CD4-positive, alpha-beta T cell treated with Interleukin-6 for 4 hours (primary cell): ENCODE measurements at regions not wholly inside any gene's neighbourhood (a gene's known extent, or its start where the extent isn't known, plus 50 kb on each side); places are given as distances from the start of the nearest gene placed in this dataset.
"Not testable (repeated sequence)": the region's sequence is repeated elsewhere in the genome, so short reads cannot be mapped to it uniquely, and the experiment has no call there.

Source experiments
- DNase-seq: peaks from one replicate; pipeline ENCODE4 v3.0.0-alpha.2; 2020; ENCODE audit warnings: mixed read lengths

DNA sequence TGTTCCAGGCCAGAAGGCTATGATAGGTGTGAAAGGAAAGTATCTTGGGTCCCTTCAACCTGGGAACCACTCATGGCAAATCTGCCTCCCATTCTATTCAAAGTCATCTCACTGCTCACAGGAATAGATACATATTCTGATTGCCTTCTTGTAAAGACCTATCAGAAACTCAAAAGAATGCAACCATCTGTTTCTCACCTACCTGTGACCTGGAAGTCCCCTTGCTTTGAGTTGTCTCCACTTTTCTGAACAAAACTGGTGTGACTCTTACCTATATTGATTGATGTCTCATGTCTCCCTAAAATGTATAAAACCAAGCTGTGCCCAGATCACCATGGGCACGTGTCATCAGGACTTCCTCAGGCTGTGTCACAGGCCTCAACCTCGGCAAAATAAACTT lies 1149.3 kb downstream of the NSUN3 start:
- DNase-seq: no peak

DNA sequence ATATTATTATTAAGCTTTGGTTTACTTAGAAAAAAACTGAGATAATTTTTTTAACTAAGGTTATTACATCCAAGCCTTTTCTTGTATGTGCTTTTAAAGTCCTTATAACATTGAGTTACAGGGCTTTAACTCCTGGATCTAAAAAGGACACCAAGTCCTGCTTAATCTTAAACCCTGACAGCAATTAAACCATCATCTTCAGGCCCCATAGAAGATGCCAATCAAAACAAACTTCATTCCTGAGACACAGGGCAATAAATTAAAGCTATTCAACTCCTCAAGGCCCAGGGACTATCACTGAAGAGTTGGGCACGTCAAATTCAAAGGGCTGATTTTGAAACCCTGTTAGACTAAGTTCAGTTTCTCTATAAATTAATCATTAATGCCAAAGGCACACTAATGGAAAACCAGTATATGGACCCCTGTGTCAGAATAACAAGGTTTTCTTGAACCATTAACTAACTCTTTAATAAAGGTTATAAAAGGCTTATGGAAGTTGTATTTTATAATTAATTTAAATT lies 1152.6 kb downstream of the NSUN3 start:
- no peak for DNase-seq

DNA sequence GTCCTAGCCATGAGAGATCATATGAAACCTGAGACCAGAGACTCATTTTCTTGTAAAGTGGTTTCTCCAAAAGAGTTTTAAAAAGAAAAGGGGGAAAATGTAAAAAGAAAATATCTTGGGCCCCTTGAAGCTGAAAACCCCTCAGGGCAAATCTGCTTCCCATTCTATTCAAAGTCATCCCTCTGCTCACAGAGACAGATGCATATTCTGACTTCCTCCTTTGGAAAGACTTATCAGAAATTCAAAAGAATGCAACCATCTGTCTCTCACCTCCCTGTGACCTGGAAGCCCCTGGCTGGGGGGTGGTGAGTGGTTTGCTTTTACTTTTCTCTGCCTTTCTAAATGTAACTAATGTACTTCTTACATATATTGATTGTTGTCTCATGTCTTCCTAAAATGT lies 1154.8 kb downstream of the NSUN3 start:
- no peak for DNase-seq

DNA sequence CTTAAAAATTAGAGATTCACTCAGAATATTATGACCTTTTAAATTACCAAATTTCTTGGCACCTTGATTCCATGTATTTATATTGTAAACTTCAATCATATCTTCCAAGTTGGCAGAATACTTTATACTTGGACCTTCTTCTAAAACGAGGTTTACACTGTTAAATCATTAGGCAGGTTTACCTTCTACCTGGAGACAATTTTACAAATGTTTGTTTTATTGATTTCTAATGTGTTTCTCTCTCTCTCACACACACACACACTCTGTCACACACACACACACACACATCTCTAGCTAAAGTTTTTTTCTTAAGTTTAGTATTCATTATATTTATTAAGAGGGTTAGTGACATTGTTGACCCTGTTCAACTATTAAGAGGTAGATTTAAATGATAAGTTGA lies 1155.6 kb downstream of the NSUN3 start:
- DNase-seq: no peak

DNA sequence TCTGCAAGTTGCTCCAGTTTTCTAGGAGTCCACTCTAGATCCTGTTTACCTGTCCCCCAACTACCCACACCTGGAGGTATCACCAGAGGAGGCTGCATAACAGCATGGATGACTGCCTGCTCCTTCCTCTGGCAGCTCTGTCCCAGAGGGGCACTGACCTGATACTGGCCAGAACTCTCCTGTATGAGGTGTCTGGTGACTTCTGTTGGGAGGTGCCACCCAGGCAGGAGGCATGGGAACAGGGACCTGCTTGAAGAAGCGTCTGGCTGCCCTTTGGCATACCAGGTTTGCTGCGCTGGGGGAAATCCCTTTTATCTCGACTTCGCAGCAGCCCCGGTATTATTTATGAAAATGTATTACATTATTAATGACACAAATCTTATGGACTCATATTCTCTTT lies 1163.6 kb downstream of the NSUN3 start:
- DNase-seq: no peak

DNA sequence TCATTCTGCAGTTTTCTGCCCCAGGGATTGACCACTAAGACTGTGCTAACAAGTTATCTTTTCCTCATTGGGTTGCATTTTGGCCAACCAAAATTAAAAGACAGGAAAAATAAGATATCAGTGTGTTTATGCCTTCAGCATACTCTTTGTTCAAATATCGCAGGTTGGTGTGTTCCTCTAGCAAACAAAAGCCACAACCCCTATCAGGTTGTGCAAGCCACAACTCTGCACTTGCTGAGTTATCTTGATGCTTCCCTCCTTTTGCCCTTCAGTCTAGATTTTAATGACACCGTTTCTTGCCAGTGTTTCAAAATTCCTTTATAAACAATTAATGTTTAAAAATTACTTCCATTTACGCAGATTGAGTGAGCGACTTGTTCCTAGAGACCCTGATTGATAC lies 1164.2 kb downstream of the NSUN3 start:
- no peak for DNase-seq

DNA sequence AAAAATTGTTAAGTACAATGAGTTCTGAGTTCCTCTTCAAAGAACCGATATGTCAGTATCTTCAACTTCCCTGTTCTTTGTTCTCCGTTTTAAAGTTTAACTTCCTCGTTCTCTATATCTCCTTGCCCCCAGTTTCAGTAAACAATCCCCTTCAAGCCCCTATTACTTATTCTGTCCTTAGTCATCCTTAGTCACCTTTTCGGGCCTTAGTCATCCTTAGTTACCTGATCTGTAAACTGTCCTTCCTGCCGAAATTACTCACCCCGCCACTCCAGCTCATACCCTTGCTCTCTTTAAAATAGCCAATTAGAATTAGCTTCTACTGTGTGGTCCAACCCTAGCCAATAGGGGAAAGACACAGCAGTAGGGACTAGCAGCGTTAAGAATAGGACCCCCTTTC lies 1165.6 kb downstream of the NSUN3 start:
- DNase-seq: no peak

DNA sequence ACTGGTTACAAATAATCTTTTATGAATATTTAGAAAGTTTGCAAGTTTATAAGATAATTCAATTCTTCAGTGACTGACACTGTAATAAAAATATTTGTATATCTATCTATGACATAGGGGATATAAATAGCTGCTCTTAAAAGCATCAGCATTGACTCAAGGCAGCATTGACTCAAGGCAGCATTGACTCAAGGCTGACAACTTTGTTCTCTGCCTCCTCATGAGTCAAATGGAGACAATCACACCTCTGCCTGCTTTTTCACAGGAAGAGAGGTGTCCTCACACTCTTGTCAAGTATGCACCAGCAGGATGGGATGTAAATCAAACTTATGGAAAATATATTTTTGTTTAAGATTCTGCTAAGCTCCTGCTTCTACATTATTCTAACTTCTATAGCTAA lies 1173.1 kb downstream of the NSUN3 start:
- no peak for DNase-seq

DNA sequence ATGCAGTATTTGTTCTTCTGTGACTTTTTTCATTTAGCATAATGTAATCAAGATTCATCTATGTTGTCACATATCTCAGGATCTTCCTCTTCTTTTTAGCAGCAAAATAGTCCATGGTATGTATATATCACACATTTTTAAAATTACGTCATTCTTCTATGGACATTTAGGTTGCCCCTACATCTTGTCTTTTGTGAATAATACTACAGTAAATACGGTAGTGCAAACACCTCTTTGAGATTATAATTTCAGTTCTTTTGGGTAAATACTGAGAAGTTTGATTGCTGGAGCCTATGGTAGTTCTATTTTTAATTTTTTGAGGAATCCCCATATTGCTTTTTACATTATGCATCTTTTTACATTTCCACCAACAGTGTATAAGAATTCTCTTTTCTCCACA lies 1174.9 kb downstream of the NSUN3 start:
- DNase-seq: no peak

DNA sequence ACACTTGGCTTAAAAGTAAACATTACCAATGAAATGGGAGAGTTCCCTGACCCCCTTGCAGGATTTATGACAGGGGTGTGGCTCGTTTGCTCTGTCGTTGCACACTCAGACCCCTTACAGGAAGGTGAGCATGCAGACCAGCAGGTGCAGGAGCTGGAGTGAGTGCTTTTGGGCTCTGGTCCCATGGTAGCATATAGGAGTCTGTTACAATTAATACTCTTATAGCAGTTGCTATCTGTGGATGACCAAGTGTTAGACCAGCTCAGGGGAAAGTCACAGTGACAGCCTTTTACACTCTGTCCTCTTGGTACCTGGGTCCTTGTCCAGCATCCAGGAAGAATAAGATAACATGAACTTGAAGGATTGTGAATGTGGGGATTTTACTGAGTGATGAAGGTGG lies 1177.5 kb downstream of the NSUN3 start:
- DNase-seq: no peak

DNA sequence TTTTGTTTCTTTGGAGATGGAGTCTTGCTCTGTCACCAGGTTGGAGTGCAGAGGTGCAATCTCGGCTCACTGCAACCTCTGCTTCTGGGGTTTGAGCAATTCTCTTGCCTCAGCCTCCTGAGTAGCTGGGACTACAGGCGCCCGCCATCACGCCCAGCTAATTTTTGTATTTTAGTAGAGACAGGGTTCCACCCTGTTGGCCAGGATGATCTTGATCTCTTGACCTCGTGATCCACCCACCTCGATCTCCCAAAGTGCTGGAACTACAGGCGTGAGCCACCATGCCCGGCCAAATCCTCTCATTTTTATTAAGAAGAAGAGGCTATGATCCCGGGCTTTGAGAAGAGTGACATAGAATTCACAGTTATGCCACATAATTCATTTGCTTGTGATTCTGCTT lies 1178.4 kb downstream of the NSUN3 start:
- DNase-seq: not testable (repeated sequence)

DNA sequence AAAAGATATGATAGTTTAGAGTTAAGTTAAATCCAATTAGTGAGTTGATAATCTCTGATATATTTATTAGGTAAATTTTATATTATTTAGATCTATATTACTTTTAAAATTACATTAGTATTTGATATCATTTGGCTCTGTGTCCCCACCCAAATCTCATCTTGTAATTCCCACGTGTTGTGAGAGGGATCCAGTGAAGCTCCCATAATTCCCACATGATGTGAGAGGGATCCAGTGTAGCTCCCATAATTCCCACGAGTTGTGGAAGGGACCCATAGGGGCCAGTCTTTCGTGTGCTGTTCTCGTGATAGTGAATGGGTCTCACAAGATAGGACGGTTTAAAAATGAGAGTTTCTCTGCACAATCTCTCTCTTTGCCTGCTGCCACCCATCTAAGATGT lies 1183.6 kb downstream of the NSUN3 start:
- DNase-seq: no peak

DNA sequence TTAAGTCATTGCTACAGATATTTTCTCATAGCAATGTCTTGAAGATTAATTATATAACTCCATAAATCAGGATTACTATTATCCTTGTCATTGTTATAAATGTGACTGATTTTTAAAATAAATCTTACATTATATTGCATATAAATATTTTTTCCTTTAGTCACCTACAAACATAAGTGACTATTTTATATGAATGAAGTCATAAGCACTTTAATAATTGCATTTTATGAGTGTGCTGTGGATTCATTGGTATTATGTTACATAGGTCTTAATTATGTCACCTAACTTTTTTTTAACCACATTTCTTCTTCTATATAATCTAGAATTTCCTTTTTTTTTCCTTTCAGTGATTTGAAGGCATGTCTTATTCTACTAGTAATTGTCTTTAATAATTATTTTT lies 1191.2 kb downstream of the NSUN3 start:
- no peak for DNase-seq

DNA sequence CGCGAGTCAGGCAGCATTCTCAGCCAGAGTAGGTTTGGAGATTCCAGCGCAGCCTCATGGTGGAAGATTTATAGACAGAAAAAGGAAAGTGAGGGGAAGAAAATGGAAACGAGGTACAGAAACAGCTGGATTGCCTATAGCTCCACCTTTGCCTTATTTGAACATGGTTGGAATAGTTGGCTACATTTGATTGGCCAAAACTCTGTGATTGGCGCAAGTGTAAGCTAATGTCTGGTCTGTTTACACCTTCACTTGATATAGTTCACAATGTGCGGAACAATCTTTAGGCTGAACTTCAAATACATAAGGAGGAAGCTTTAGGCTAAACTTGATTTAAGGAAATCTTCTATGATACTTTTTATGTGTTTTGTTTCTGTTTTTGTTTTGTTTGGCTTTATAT lies 1191.9 kb downstream of the NSUN3 start:
- no peak for DNase-seq

DNA sequence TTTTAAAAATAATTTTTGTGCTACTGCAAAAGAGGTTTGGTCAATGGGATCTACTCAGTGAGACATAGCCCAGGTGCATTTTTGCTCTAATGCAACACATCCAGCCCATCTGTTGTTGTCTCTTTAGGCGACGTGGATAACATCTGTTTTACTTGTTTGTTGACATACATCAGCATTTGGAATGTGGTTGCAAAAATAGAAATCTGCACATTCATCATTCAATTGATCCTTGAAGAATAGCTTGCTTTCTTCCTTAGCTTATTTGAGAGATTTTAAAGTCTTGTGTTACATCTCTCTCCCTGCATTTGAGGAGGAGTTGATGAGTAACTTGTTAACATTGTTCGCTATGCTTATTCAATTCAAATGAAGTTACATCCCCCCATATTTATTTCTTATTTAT lies 1202.3 kb downstream of the NSUN3 start:
- no peak for DNase-seq

DNA sequence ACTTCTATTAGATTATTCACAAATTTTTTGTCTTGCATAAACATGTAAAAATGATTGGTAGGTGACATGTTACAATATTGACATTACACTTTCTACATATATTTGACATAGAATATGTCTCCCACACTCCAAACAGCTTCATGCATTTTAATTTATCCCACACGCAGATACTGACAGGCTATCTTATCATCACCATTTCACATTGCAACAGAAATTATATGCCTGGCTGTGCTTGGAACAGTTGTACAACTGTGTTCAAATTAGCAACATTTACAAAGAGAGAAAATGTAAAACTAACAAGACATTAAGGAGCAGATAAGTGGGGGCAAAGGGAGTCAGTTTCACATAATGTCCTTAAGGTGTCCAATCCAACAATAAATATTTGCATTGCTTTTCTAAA lies 1208.5 kb downstream of the NSUN3 start:
- DNase-seq: no peak

DNA sequence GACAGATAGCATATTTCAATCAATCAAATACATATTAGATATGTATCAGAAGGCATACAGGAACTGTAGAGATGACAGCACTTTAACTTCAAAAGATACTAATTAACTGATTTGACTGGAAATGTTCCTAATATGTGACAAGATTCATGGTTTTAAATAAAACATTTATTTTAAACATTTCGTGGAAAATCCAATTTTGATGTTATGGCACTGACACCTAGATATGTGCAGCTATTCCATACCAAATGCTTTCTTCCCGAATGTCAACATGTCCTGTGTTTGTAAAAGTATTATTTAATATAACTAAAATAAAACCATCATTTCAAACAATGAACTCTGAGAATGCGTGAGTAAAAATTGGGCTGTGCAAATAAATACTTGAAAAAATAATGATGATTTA lies 1209.3 kb downstream of the NSUN3 start:
- DNase-seq: no peak

DNA sequence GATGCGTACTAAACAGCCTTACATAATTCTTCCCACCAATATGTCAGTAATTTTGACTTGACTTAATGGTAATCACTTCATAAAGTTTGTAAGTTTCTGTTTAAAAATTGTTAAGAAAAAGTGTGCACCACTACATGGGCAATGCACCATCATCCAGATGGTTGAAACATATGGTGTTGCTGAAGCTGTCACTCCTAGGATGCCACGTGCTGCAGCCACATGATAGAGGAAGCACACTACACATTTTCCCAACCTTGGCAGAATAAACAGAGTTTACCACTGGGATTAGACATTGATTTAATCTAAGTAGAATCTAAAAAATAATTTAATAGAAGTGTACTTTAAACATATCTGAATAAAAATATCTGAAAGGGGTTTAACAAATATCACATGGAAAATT lies 1209.9 kb downstream of the NSUN3 start:
- DNase-seq: no peak

DNA sequence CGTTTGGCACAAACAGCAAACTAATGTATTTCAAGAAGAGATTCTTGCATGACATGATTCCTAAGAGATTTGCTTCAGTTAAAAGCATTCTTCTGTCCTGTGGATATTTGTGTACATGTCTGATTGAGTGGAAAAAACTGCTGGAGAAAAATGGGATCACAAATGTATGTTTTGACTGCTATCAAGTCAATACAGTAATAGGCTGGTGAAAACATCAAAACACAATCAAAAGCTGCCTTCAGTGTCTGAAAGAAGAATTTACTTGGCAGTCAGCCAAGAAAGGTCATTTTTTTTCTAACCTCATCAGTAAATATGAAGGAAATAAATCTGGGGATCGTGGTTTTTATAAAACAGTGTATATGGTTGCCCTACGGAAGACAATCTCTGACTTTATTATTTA lies 1214.8 kb downstream of the NSUN3 start:
- DNase-seq: no peak

DNA sequence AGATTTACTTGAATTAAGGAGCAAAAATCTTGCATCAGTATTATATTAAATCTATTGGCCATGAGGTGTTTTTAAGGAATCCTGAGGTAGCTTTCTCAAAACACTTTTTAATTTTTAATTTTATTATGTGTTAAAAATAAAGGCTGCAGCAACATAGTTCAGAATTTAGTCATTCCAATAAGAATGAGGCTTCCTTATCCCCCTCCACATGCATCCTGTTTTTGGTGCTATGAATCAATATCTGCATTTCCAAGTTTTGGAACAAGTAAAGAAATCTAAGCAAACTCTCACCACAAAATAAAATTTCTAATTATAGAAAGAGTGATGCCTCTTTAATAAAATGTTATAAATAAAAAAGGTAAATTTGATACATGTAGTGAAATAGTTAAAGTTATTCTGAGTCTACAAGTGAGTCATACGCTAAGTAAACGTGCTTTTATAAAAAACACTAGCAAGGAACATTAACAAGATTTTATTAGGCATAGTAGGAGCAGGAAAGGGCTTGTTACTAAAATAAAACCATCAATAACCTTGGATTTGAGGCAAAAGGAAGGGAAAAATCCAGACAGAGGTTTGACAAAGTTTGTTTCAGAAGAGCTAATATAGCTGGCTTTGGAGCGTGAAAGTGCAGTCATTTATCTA lies 1218.0 kb downstream of the NSUN3 start:
- no peak for DNase-seq

DNA sequence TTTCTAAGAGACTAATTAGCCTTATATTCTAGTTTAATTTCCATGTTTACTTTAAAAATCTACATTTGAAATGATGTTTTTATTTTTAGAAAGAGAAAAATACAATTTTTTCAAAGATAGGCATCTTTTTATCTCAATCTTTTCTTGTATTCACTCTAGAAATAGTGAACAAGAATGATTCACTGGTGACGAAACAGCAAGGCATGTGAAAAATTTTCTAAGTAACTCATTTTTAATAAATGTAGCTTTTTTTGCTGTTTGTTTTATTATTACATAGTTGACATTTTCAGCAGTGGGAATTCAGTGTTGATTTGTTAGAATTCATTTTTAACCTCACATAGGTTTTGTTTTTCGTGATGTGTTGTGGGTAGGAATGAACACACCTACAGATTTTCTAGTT lies 1226.4 kb downstream of the NSUN3 start:
- DNase-seq: no peak

DNA sequence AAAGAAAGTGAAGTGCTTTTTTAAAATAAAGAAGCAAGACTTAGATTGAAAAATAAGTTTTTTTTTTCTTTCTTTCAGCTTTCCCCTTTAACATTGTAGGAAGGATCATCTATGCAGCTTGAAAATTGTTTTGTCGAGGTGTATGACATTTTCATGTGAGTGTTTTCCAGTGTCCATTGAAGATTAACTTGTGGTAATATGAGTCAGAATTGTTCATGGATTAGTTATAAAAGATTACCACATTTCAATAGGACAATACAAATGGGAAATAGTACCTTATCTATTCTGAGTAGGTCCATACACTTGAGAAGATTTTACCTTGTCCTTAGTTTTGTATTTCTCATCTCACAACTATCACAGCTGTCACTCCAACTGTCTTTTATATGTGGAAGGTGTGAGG lies 1234.7 kb downstream of the NSUN3 start:
- no peak for DNase-seq

DNA sequence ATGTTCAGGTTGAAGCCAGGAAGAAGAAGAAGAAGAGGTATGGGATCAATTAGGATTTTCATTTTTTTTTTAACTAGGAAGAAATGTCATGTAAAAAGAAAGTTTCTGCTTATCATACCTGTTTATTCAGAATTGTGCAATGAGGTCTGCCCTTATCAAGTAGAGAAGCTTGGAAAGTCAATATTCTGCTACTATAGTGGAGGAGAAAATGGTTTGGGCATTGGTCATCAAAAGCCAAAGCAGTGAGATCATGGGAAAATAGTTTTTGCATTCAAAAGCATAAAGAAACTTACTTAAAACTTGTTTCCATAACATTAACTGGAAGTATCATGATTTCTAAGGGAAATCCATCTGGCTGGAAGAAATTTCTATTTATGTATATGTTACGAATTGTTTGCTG lies 1239.2 kb downstream of the NSUN3 start:
- no peak for DNase-seq

DNA sequence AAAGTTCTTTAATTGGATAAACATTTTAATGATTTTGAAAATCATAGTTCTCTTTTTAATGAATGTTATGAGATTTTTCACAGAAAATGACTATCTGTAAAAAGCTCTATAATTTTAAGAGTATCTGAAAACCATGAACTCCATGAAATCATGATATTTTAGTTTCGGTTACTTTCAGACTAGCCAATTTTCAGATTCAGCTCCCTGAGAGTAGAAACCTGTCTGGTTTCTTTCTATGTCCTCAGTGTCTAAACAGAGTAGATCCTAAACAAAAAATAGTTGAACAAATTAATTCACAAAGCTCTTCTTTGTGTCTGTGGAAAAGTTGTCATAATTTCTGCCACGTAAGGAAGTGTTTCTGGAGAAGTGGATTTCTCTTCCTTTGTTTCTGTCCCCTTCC lies 1247.7 kb downstream of the NSUN3 start:
- DNase-seq: no peak

DNA sequence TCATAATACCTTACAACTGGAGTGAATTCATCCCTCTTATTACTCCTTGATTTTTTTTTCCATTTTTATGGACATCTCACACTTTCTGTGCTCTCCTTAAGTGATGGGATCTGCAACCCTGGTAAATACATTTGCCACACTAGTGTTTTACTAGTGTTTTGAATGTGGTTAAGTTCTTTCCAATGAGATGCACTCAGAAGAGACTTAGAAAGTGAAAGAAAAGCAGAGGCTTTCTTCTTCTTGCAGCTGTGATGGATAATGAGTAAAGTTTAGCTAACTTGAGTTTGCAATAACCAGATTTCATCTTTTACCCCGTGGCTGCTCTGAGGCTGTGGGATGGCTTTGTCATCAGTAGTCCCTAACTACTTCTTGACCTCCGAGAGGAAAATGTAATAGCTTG lies 1248.4 kb downstream of the NSUN3 start:
- no peak for DNase-seq

DNA sequence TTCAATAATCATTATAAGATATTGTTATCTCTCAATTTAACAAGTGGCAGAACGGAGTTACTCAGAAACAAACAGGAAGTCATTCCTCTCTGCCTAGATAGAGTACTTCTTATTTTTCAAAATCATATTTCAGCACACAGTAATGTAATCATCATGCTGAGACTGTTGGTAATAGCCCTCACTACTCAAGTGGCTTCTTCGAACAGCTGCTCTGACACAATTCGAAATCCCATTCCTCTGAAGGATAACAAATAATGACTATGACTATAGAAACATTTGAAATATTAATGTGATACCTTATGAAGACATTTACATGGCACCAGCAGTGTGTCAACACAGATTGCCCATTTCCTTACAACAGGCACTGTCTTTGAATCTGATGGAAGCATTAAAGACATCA lies 1249.8 kb downstream of the NSUN3 start:
- DNase-seq: no peak
